HFFc6 (cell line): ENCODE measurements at regions not wholly inside any gene's neighbourhood (a gene's known extent, or its start where the extent isn't known, plus 50 kb on each side); places are given as distances from the start of the nearest gene placed in this dataset.

Source experiments
- DNase-seq: peaks from one replicate; pipeline ENCODE4 v3.0.0-alpha.2; 2018
- H3K27ac Mint-ChIP-seq: 2 replicates; pipeline ENCODE4 v1.8.0; 2020; ENCODE audit warnings: mild to moderate bottlenecking, mixed read lengths
- H3K27me3 Mint-ChIP-seq: 2 replicates; pipeline ENCODE4 v1.8.0; 2021; ENCODE audit warnings: mild to moderate bottlenecking, moderate library complexity, mixed read lengths; ENCODE audit not compliant: insufficient read depth
- H3K36me3 Mint-ChIP-seq: 2 replicates; pipeline ENCODE4 v1.8.0; 2021; ENCODE audit warnings: low read depth, mixed read lengths
- H3K4me1 Mint-ChIP-seq: 2 replicates; pipeline ENCODE4 v1.8.0; 2020; ENCODE audit warnings: low read depth, mixed read lengths
- H3K4me3 Mint-ChIP-seq: 2 replicates; pipeline ENCODE4 v1.8.0; 2020; ENCODE audit warnings: mild to moderate bottlenecking, moderate library complexity, mixed read lengths
- H3K9me3 Mint-ChIP-seq: 2 replicates; pipeline ENCODE4 v1.8.0; 2020; ENCODE audit warnings: mild to moderate bottlenecking, mixed read lengths
- TF ChIP-seq, protein P1 (sequence below): fragments of 200-600 bp; sonication (generic); IDR thresholded peaks from 2 replicates; pipeline ENCODE4 v1.5.0; 2021; ENCODE audit warnings: antibody characterized with exemption, mild to moderate bottlenecking

DNA sequence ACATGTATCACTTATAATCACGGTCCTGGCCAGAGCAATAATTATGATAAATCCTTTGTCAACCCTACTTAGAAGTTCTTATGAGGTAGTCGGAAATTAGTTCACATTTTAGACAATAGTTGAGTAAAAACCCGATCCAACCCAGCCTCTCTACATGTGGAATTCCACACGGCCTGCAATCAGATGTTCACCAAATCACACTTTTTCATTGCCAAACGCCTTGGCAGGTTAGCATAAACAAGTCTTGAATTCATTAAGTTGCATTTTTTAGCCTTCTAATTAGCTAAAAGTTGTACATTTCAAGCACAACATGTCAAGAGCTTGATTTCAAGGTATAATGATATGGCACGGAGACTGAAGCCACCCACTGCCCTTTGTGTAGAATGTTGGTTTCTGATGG is 65.3 kb downstream of the FOXL1 start:
- DNase-seq, result no peak
- no peaks in the 10 kb centered on the region; the same call in 1 of the 2 replicates for H3K27me3 Mint-ChIP-seq
- peaks cover 18% of the 10 kb centered on the region for H3K9me3 Mint-ChIP-seq
- no peak overlapping the region for H3K4me3 Mint-ChIP-seq
- TF ChIP-seq, protein P1, sequence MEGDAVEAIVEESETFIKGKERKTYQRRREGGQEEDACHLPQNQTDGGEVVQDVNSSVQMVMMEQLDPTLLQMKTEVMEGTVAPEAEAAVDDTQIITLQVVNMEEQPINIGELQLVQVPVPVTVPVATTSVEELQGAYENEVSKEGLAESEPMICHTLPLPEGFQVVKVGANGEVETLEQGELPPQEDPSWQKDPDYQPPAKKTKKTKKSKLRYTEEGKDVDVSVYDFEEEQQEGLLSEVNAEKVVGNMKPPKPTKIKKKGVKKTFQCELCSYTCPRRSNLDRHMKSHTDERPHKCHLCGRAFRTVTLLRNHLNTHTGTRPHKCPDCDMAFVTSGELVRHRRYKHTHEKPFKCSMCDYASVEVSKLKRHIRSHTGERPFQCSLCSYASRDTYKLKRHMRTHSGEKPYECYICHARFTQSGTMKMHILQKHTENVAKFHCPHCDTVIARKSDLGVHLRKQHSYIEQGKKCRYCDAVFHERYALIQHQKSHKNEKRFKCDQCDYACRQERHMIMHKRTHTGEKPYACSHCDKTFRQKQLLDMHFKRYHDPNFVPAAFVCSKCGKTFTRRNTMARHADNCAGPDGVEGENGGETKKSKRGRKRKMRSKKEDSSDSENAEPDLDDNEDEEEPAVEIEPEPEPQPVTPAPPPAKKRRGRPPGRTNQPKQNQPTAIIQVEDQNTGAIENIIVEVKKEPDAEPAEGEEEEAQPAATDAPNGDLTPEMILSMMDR, result no peak
- H3K36me3 Mint-ChIP-seq, result peaks cover 22% of the 10 kb centered on the region
- peaks cover 7% of the 10 kb centered on the region; the same call in 1 of the 2 replicates for H3K4me1 Mint-ChIP-seq
- no peak overlapping the region for H3K27ac Mint-ChIP-seq

DNA sequence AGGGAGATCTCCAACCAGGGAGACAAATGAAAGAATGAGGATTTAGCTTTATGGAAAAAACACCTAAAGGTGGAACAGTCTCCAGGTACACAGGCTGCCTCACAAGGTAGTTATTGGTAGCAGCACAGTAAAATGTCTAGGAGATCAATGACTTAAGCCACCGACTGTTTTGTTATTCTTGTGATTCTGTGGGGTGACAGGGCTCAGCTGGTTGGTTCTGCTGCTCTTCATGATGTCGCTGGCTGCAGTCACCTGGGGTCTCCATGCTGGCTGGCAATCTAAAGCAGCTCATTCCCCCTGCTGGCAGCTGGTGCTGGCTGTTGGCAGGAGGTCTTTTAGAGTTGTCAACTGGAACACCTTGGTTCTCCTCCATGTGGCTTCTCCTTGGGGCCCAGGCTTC is 69.2 kb downstream of the FOXL1 start:
- Mint-ChIP-seq H3K9me3 (peaks cover 20% of the 10 kb centered on the region), H3K27me3 (no peaks in the 10 kb centered on the region; the same call in 1 of the 2 replicates), H3K4me3 (no peak overlapping the region), H3K4me1 (peaks cover 19% of the 10 kb centered on the region), H3K36me3 (peaks cover 22% of the 10 kb centered on the region), H3K27ac (no peak overlapping the region)
- TF ChIP-seq, protein P1, result no peak
- DNase-seq, result no peak

DNA sequence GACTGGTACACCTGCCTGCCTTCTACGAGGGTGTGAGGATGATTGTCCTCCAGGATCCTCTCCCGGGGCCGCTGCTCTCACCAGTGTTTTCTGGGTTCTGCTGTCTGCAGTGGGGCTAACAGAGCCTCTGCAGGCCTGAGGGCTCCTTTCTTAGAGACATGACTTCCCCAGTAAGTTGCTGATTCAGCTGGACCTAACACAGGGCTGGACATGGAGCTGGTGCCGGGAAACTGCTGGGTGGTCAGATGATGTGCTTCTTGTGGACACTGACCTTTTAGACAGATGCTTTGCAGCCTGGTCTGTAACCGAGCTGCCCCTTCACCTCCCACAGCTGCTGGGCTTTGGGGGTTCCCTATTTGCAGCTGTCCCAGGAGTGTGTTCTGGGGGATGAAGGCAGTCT is 71.5 kb downstream of the FOXL1 start:
- Mint-ChIP-seq H3K9me3 (peaks cover 20% of the 10 kb centered on the region), H3K36me3 (peaks cover 22% of the 10 kb centered on the region), H3K4me1 (peaks cover 12% of the 10 kb centered on the region), H3K4me3 (no peak overlapping the region), H3K27me3 (no peaks in the 10 kb centered on the region; the same call in none of the 2 replicates), H3K27ac (no peak overlapping the region)
- DNase-seq, result no peak
- TF ChIP-seq, protein P1, result no peak

DNA sequence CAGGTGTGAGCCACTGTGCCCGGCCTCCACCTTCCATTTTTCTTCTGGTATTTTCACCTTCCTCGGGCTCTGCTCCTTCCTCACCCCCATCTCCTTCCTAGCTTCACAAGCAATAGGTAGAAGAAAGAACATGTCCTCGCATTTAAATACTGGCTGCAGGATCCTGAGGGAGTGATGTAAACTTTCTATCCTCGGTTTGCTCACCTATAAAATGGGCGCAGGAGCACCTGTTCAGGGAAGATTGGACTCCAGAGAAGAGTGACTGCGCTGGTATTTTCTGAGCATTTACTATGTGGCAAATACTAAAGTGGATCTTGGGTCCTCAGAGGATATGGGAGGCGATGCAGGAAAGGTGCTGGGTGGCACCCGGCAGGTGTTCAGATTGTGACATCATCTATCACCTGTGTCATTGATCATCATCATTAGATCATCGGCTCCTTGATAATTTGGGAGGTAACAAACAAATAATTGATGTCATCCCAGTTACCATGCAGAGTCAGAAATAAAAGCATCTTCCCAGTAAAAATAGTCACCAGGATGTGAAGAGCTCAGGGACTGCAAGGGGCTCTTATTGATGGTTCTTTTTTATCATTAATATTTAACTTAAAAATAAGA is 72.8 kb downstream of the FOXL1 start:
- Mint-ChIP-seq H3K27me3 (no peaks in the 10 kb centered on the region; the same call in none of the 2 replicates), H3K4me1 (peaks cover 12% of the 10 kb centered on the region), H3K27ac (no peak overlapping the region), H3K9me3 (peaks cover 20% of the 10 kb centered on the region), H3K4me3 (no peak overlapping the region), H3K36me3 (peaks cover 22% of the 10 kb centered on the region)
- TF ChIP-seq, protein P1, result no peak
- no peak for DNase-seq

DNA sequence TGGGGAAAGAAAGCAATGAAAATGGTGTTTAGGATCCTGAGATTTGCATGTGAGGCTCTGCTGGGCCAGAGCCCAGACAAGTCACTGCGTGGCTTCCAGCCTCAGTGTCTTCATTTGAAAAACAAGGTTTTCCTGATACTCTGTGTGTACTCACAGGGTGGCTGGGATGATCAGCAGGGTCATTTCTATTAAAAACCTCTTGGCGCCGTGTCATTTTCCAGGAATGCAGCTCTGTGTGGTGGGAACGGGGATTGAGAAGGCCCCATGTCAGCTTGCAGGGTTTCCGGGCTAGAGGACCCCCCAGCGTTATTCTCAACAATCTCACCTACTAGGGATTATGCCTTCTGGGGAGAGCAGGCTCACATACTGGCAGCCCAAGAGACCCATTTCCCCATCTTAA is 73.5 kb downstream of the FOXL1 start:
- peaks cover 20% of the 10 kb centered on the region for H3K9me3 Mint-ChIP-seq
- no peak for DNase-seq
- no peak overlapping the region for H3K4me3 Mint-ChIP-seq
- no peaks in the 10 kb centered on the region; the same call in none of the 2 replicates for H3K27me3 Mint-ChIP-seq
- peaks cover 19% of the 10 kb centered on the region for H3K36me3 Mint-ChIP-seq
- H3K4me1 Mint-ChIP-seq, result peaks cover 12% of the 10 kb centered on the region
- H3K27ac Mint-ChIP-seq, result no peak overlapping the region
- TF ChIP-seq, protein P1, result no peak
